Testis (tissue), 2 donors: ENCODE measurements at regions not wholly inside any gene's neighbourhood (a gene's known extent, or its start where the extent isn't known, plus 50 kb on each side); places are given as distances from the start of the nearest gene placed in this dataset.

Source experiments
- DNase-seq: peaks from one replicate; pipeline ENCODE4 v3.0.0-alpha.2; 2019
- H3K27ac ChIP-seq, 2 donors: fragments of 200-600 bp; sonication (generic); one replicate each; pipeline ENCODE4 v1.5.1; 2019
- H3K27me3 ChIP-seq: fragments of 200-600 bp; sonication (generic); one replicate; pipeline ENCODE4 v1.5.1; 2019
- H3K36me3 ChIP-seq: fragments of 200-600 bp; sonication (generic); one replicate; pipeline ENCODE4 v1.5.1; 2017; ENCODE audit warnings: low read depth; ENCODE audit errors: missing control alignments
- H3K4me1 ChIP-seq: fragments of 200-600 bp; sonication (generic); one replicate; pipeline ENCODE4 v1.5.1; 2019
- H3K4me3 ChIP-seq, 2 donors: fragments of 200-600 bp; sonication (generic); one replicate each; pipeline ENCODE4 v1.5.1; 2017 to 2019
- H3K9me3 ChIP-seq: fragments of 200-600 bp; sonication (generic); one replicate; pipeline ENCODE4 v1.5.1; 2017
- CTCF ChIP-seq, 3 experiments: fragments of 450-650 bp in 2 of 3; fragments of 200-600 bp in 1 of 3; sonication (generic) in 1 of 3; IDR thresholded peaks; one replicate each; pipeline ENCODE4 v1.5.1; 2016 to 2019; ENCODE audit warnings: antibody characterized with exemption in 3 of 3, mild to moderate bottlenecking in 2 of 3, moderate library complexity in 1 of 3
- POLR2A ChIP-seq: fragments of 450-650 bp; IDR thresholded peaks from one replicate; pipeline ENCODE4 v1.6.1; 2017; ENCODE audit warnings: antibody characterized with exemption, mild to moderate bottlenecking, moderate library complexity
- whole genome bisulfite sequencing, 2 donors: methylation state at CpG; one replicate each; pipeline ENCODE4 v1.1.5; 2018; 5-methylcytosine and 5-hydroxymethylcytosine counted together
- intact Hi-C: fragments of 100-400 bp; cut with DNase I; formaldehyde crosslinking; loops from one replicate; pipeline ENCODE4 v1.15.1; 2023; ENCODE audit warnings: low total_unique reads

GRCh38 chr10:85527616-85528317, 838.8 kb downstream of the GRID1 start:
- intact Hi-C loops, result no loop called here
- WGBS, 2 donors, result 84 to 91% methylated on average over 3 of the region's 3 CpGs
- no peak for TF ChIP-seq CTCF (IDR thresholded peaks at IDR 0.05)
- TF ChIP-seq POLR2A, result no peak
- H3K27me3 ChIP-seq, result no peaks in the 10 kb centered on the region
- no peak for DNase-seq
- no peak overlapping the region for H3K4me3 ChIP-seq
- no peaks in the 10 kb centered on the region for H3K4me1 ChIP-seq
- no peaks in the 10 kb centered on the region for H3K9me3 ChIP-seq
- no peaks in the 10 kb centered on the region for H3K36me3 ChIP-seq
- H3K27ac ChIP-seq, result no peak overlapping the region

- Histone ChIP-seq H3K36me3 (no peaks in the 10 kb centered on the region), H3K9me3 (no peaks in the 10 kb centered on the region), H3K4me1 (no peaks in the 10 kb centered on the region), H3K27me3 (no peaks in the 10 kb centered on the region), H3K27ac (no peak overlapping the region), H3K4me3 (no peak overlapping the region)
- TF ChIP-seq CTCF (IDR thresholded peaks at IDR 0.05) (no peak), POLR2A (no peak)
- DNase-seq, result no peak
- intact Hi-C loops, result no loop called here
Measured at GRCh38 chr10:85528318-85528652, 838.3 kb downstream of the GRID1 start.

GRCh38 chr10:85531706-85532105, 834.9 kb downstream of the GRID1 start:
- Histone ChIP-seq H3K4me1 (no peaks in the 10 kb centered on the region), H3K27ac (no peak overlapping the region), H3K4me3 (no peak overlapping the region), H3K27me3 (no peaks in the 10 kb centered on the region), H3K36me3 (no peaks in the 10 kb centered on the region), H3K9me3 (no peaks in the 10 kb centered on the region)
- TF ChIP-seq POLR2A (no peak), CTCF (IDR thresholded peaks at IDR 0.05) (no peak)
- intact Hi-C loops, result no loop called here
- DNase-seq, result no peak
- 71 to 76% methylated on average over 3 of the region's 3 CpGs for WGBS, 2 donors

GRCh38 chr10:85532773-85533172, 833.8 kb downstream of the GRID1 start:
- H3K9me3 ChIP-seq, result no peaks in the 10 kb centered on the region
- TF ChIP-seq POLR2A, result no peak
- intact Hi-C loops, result no loop called here
- H3K4me3 ChIP-seq, result no peak overlapping the region
- H3K27ac ChIP-seq, result no peak overlapping the region
- no peaks in the 10 kb centered on the region for H3K36me3 ChIP-seq
- H3K27me3 ChIP-seq, result no peaks in the 10 kb centered on the region
- no peaks in the 10 kb centered on the region for H3K4me1 ChIP-seq
- DNase-seq, result no peak

GRCh38 chr10:85535926-85536325, 830.7 kb downstream of the GRID1 start:
- intact Hi-C loops, result no loop called here
- Histone ChIP-seq H3K4me3 (no peak overlapping the region), H3K36me3 (no peaks in the 10 kb centered on the region), H3K27me3 (no peaks in the 10 kb centered on the region), H3K9me3 (no peaks in the 10 kb centered on the region), H3K27ac (no peak overlapping the region), H3K4me1 (no peaks in the 10 kb centered on the region)
- TF ChIP-seq POLR2A (no peak), CTCF (IDR thresholded peaks at IDR 0.05) (no peak)
- DNase-seq, result no peak
